Heart left ventricle (tissue), 13 donors: ENCODE measurements at regions not wholly inside any gene's neighbourhood (a gene's known extent, or its start where the extent isn't known, plus 50 kb on each side); places are given as distances from the start of the nearest gene placed in this dataset.

Experiments
- POLR2A ChIP-seq, 2 donors: fragments of 450-650 bp; IDR thresholded peaks; one replicate each; pipeline ENCODE4 v1.6.1; 2017; ENCODE audit warnings: antibody characterized with exemption in 2 of 2, mild to moderate bottlenecking in 2 of 2, moderate library complexity in 2 of 2
- TF ChIP-seq, protein P1 (sequence below), 12 donors: fragments of 200-600 bp; sonication (generic) in 4 of 12; IDR thresholded peaks; one replicate each; pipeline versions ENCODE4 v1.5.0 to v1.8.0; 2018 to 2022; ENCODE audit warnings: antibody characterized with exemption in 12 of 12, mild to moderate bottlenecking in 5 of 12
- donor health status: ischemic (EF 13 %, LVEDD 7.1; RV severe dilation, severe dysfunction).
- donor health status: DM: no; HTN: yes; CAD: no.
- donor health status: DM: no; HTN: no; CAD: no.
- donor health status: ischemic (EF 25% LVEDD 6.9; RV normal size, moderate dysfunction).
- donor health status: ischemic (EF 25% LVEDD 5.7; RV mildly dilated, moderate dysfunction).
- donor health status: ischemic (EF 35%, LVEDD 5.7; RV mildly dilated, moderate dysfunction).
- donor health status: nonischemic (EF 11% LVEDD 7.7; RV severe dilation, severe dysfunction).
- donor health status: DM: yes; HTN: yes; CAD: no.
- donor health status: PGD.
- donor health status: ischemic (EF 29% LVEDD 5.4; RV normal size, mild dysfunction).
- donor health status: nonischemic (EF 23%, LVEDD 6.1; RV moderate dilation, normal function).

DNA sequence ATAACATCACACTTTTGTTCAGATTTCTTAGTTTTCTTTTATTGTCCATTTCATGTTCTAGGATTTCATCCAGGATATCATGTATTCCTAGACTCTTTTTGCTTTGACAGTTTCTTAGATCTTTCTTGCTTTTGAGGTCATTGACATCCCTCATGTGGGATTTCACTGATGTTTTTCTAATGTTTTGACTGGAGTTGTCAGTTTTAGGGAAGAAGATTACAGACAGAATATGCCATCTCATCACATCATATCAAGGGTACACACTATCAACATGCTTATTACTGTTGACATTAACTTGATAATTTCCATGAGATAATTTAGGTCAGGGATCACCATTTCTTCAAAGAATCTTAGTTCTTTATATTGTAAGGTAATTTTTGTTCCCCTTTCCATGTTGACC lies 101.7 kb downstream of the NPAP1 start:
- TF ChIP-seq, protein P1, sequence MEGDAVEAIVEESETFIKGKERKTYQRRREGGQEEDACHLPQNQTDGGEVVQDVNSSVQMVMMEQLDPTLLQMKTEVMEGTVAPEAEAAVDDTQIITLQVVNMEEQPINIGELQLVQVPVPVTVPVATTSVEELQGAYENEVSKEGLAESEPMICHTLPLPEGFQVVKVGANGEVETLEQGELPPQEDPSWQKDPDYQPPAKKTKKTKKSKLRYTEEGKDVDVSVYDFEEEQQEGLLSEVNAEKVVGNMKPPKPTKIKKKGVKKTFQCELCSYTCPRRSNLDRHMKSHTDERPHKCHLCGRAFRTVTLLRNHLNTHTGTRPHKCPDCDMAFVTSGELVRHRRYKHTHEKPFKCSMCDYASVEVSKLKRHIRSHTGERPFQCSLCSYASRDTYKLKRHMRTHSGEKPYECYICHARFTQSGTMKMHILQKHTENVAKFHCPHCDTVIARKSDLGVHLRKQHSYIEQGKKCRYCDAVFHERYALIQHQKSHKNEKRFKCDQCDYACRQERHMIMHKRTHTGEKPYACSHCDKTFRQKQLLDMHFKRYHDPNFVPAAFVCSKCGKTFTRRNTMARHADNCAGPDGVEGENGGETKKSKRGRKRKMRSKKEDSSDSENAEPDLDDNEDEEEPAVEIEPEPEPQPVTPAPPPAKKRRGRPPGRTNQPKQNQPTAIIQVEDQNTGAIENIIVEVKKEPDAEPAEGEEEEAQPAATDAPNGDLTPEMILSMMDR (IDR thresholded peaks at IDR 0.05) = no peak
- TF ChIP-seq POLR2A (IDR thresholded peaks at IDR 0.05) = no peak
